Smooth muscle cell (in vitro differentiated cells): ENCODE measurements at regions not wholly inside any gene's neighbourhood (a gene's known extent, or its start where the extent isn't known, plus 50 kb on each side); places are given as distances from the start of the nearest gene placed in this dataset.
A peak's percentile ranks its signal among the peaks of the same experiment; 100 is the strongest.

Experiments used
- DNase-seq: peaks from one replicate; lab custom pipeline; 2025; ENCODE audit not compliant: unreplicated experiment; lab: John Stamatoyannopoulos, UW
- H2AFZ ChIP-seq: fragments of 200-600 bp; sonication (generic); 2 replicates; pipeline ENCODE4 v1.6.0; 2016; ENCODE audit warnings: antibody characterized with exemption, low read depth, mild to moderate bottlenecking
- H3F3A ChIP-seq: fragments of 200-600 bp; sonication (generic); 2 replicates; pipeline ENCODE4 v1.6.0; 2017; ENCODE audit warnings: antibody characterized with exemption, low read depth
- H3K27ac ChIP-seq: fragments of 200-600 bp; sonication (generic); 2 replicates; pipeline ENCODE4 v1.5.1; 2016; ENCODE audit warnings: low read depth, mild to moderate bottlenecking
- H3K27me3 ChIP-seq: fragments of 200-600 bp; sonication (generic); 2 replicates; pipeline ENCODE4 v1.6.1; 2016; ENCODE audit warnings: low read depth, mild to moderate bottlenecking
- H3K36me3 ChIP-seq: fragments of 200-600 bp; sonication (generic); 2 replicates; pipeline ENCODE4 v1.5.1; 2016; ENCODE audit warnings: low read depth
- H3K4me1 ChIP-seq: fragments of 200-600 bp; sonication (generic); 2 replicates; pipeline ENCODE4 v1.5.1; 2016; ENCODE audit warnings: low read depth
- H3K4me2 ChIP-seq: fragments of 200-600 bp; sonication (generic); 2 replicates; pipeline ENCODE4 v1.6.0; 2016; ENCODE audit warnings: mild to moderate bottlenecking
- H3K4me3 ChIP-seq: fragments of 200-600 bp; sonication (generic); 2 replicates; pipeline ENCODE4 v1.5.1; 2016; ENCODE audit warnings: mild to moderate bottlenecking
- H3K79me2 ChIP-seq: fragments of 200-600 bp; sonication (generic); 2 replicates; pipeline ENCODE4 v1.6.0; 2016; ENCODE audit warnings: low read depth, mild to moderate bottlenecking
- H3K9ac ChIP-seq: fragments of 200-600 bp; sonication (generic); 2 replicates; pipeline ENCODE4 v1.6.0; 2016; ENCODE audit warnings: low read depth
- H3K9me3 ChIP-seq: fragments of 200-600 bp; sonication (generic); replicated peaks from 2 replicates; pipeline ENCODE4 v1.5.1; 2016; ENCODE audit warnings: low read depth
- H4K20me1 ChIP-seq: fragments of 200-600 bp; sonication (generic); 2 replicates; pipeline ENCODE4 v1.6.0; 2016; ENCODE audit warnings: low read depth
- CTCF ChIP-seq: fragments of 200-600 bp; sonication (generic); IDR thresholded peaks from 2 replicates; pipeline ENCODE4 v1.5.1; 2017; ENCODE audit warnings: borderline replicate concordance, mild to moderate bottlenecking, antibody characterized with exemption; ENCODE audit not compliant: insufficient read depth, poor library complexity, severe bottlenecking
- WGBS: methylation state at CpG from one replicate; pipeline ENCODE4 v1.1.7; 2016; ENCODE audit warnings: low lambda C conversion rate; 5-methylcytosine and 5-hydroxymethylcytosine counted together

- no peak overlapping the region for H3K9ac ChIP-seq
- H4K20me1 ChIP-seq: no peaks in the 10 kb centered on the region
- WGBS: 92% methylated on average over 6 of the region's 6 CpGs
- H3K9me3 ChIP-seq: no peaks in the 10 kb centered on the region
- H3F3A ChIP-seq: no peaks in the 10 kb centered on the region
- H3K36me3 ChIP-seq: no peaks in the 10 kb centered on the region
- no peaks in the 10 kb centered on the region for H3K79me2 ChIP-seq
- DNase-seq: no peak
- no peaks in the 10 kb centered on the region for H3K4me1 ChIP-seq
- no peak for TF ChIP-seq CTCF
- H3K4me3 ChIP-seq: no peak overlapping the region
- no peak overlapping the region for H2AFZ ChIP-seq
- H3K27me3 ChIP-seq: no peaks in the 10 kb centered on the region
- no peak overlapping the region for H3K27ac ChIP-seq
- H3K4me2 ChIP-seq: no peak overlapping the region
Measured at GRCh38 chr5:107154593-107154992, 516.1 kb downstream of the EFNA5 start.

GRCh38 chr5:107153283-107153682 is 517.5 kb downstream of the EFNA5 start:
- Histone ChIP-seq H2AFZ (no peak overlapping the region), H3K27me3 (no peaks in the 10 kb centered on the region), H3K4me3 (no peak overlapping the region), H4K20me1 (no peaks in the 10 kb centered on the region), H3K9me3 (no peaks in the 10 kb centered on the region), H3K4me1 (no peaks in the 10 kb centered on the region), H3K4me2 (peak overlapping the region; percentile 20), H3K9ac (no peak overlapping the region), H3K27ac (no peak overlapping the region), H3K36me3 (no peaks in the 10 kb centered on the region), H3F3A (no peaks in the 10 kb centered on the region), H3K79me2 (no peaks in the 10 kb centered on the region)
- TF ChIP-seq CTCF: no peak
- WGBS: 37% methylated on average over 2 of the region's 2 CpGs
- no peak for DNase-seq

GRCh38 chr5:107149243-107150005 is 521.3 kb downstream of the EFNA5 start:
- TF ChIP-seq CTCF: no peak
- H3K4me2 ChIP-seq: no peak overlapping the region
- H3K4me1 ChIP-seq: peaks cover 14% of the 10 kb centered on the region
- H3K27me3 ChIP-seq: no peaks in the 10 kb centered on the region
- no peaks in the 10 kb centered on the region for H3K36me3 ChIP-seq
- H3K9me3 ChIP-seq: no peaks in the 10 kb centered on the region
- no peaks in the 10 kb centered on the region for H4K20me1 ChIP-seq
- WGBS: 36% methylated on average over 3 of the region's 3 CpGs
- no peak overlapping the region for H3K9ac ChIP-seq
- no peak overlapping the region for H3K27ac ChIP-seq
- no peak overlapping the region for H3K4me3 ChIP-seq
- H2AFZ ChIP-seq: no peak overlapping the region
- no peaks in the 10 kb centered on the region for H3K79me2 ChIP-seq
- no peaks in the 10 kb centered on the region for H3F3A ChIP-seq
- no peak for DNase-seq

- Histone ChIP-seq H3K4me2 (no peak overlapping the region), H3K9me3 (no peaks in the 10 kb centered on the region), H4K20me1 (no peaks in the 10 kb centered on the region), H3F3A (no peaks in the 10 kb centered on the region), H3K4me1 (peaks cover 14% of the 10 kb centered on the region), H2AFZ (no peak overlapping the region), H3K27me3 (no peaks in the 10 kb centered on the region), H3K36me3 (no peaks in the 10 kb centered on the region), H3K79me2 (no peaks in the 10 kb centered on the region), H3K9ac (no peak overlapping the region), H3K4me3 (no peak overlapping the region), H3K27ac (no peak overlapping the region)
- no peak for DNase-seq
- 94% methylated on average over 1 of the region's 1 CpG for WGBS
- no peak for TF ChIP-seq CTCF
Measured at GRCh38 chr5:107147589-107147988, 523.1 kb downstream of the EFNA5 start.
